Stimulated activated CD4-positive, alpha-beta T cell treated with anti-CD3 and anti-CD28 coated beads, Interleukin-1b, Interleukin-23, amount 100 ng/mL, for 24 hours (primary cell): ENCODE measurements at regions not wholly inside any gene's neighbourhood (a gene's known extent, or its start where the extent isn't known, plus 50 kb on each side); places are given as distances from the start of the nearest gene placed in this dataset.

Experiments used
- DNase-seq, 4 experiments: peaks; one replicate each; pipeline ENCODE4 v3.0.0-alpha.2; 2020; ENCODE audit warnings: low read depth in 4 of 4, low spot score in 1 of 4

DNA sequence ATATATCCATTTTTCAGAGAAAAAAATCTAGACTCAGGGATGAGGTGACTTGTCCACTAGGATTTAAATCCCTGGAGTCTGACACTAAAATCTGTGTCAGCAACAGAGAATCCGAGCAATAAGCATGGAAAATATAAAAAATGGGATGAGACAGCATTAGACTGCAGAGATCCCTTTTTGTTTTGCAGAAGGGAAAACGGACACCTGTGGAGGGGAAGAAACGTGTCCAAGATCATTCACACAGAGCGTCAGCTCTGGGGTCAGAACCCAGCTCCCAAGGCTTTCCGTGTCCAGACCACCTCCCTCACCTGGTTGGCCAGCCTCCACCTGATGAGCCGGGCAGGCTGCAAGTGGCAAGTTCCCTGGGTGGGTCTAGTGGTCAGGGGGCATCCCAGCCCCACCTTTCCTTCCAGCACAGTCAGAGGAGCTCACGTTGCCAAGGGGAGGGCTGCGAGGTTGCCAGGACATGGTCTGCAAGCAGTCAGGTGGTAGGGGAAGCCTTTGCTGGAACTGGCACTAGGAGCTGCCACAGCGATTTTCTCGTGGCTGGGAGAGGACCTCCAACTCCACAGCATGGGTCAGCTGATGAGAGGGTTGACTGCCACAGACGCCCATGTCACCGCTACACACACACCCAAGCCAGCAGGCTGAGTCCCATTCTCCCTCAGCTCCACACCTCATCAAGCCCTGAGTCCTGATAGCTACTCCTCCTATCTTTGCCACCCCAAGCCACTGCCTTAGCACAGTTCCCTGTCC, 65.9 kb upstream of the CPLX2 start:
- no peak for DNase-seq

DNA sequence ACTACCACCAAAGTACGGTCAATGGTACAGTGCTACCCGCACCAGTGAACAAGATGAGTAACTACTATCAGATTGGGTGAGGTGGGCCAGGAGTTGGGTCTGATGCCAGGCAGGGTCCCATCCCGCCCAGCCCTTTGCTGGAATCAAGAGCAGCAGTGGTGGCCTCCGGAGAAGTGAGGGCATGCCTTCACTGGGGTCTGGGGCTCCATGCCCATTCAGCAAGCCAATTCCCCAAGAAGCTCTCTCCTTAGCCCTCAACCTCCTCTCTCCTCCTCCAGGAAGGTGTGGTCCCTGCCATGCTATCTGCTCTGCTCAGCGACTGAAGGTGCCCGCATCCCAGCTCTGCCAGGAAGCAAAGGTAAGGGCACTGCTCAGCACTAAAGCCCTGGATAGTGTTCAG, 62.7 kb upstream of the CPLX2 start:
- no peak for DNase-seq

DNA sequence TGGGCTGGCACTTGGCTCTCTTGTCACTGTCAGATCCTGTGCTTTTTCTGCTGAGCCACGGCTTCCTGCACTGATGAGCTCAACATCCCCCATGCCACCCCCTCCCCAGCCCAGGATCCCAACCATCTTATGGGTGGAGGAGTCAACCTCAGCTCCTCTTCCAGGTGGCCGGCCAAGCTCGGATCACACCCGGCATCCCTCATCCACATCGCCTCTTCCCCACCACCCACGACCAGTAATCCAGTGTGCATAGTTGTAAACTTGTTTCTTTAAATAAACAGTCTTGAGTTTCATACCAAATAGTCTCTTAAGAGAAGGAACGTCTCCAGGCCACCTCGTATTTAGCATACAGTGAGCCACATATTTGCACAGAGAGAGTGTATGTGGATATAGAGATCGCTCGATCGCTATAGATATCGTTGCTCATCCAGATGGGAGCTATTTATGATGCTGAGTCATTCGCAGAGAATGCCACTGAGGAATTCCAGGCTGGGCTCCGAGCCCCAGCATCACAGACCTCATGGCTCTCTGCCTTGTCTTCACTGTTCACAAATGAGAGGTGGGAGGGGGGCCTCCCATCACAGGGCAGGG, 61.8 kb upstream of the CPLX2 start:
- DNase-seq, result no peak

DNA sequence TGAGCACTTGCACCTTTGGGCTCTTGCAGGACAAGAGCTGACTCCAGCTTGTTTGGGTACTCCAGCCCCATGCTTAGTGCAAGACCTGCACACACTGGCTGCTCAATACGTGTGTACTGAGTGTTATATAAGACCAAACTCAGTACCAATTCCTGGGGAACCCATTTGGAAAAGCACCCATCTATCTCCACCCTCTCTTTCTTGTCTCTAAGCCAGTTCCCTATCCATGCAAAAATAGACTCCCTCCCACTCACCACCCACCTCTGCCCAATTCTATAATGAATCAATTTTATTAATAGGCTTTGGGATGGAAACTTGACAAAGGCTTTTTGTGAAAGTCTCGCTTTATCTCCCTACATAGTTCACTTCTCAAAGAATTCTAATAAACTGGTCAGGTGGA, 60.9 kb upstream of the CPLX2 start:
- no peak for DNase-seq

- no peak for DNase-seq
These were observed 59.8 kb upstream of the CPLX2 start for GRCh38 chr5:175811589-175811988.

DNA sequence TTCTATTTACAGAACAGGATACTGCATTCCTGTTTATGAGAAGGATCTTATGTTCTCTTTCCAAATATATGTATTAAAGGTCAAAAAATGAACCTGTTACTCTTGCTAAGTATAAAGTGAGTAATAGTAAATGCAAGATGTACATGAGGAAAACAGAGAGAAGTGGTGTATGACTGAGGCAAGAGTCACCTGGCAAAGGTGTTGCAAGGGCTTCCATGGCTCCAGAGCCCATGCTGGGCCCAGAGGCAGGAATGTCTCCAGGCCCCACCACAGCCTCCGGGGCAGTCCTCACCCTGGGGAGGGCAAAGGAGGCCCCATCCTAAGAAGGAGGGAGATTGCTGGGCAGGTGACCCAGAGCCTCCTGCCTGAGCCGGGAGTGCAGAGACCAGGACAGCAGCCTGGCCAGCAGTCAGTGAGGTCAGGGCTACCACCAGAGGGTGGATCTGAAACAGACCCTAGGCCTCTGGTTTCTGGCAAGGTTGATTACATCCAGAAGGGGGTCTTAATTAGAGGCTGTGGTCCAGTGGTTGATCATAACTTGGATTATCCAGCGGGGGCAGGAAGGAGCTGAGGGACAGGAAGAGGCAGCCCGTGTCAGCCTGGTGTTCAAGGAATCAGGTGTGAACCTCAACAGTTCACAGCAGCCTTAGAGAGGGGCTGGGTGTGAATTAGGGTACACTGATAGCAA, 57.3 kb upstream of the CPLX2 start:
- DNase-seq, result no peak

- DNase-seq, result no peak
These were observed 56.7 kb upstream of the CPLX2 start for GRCh38 chr5:175814691-175815090.

- no peak for DNase-seq
These were observed 56.1 kb upstream of the CPLX2 start for GRCh38 chr5:175815126-175815913.

DNA sequence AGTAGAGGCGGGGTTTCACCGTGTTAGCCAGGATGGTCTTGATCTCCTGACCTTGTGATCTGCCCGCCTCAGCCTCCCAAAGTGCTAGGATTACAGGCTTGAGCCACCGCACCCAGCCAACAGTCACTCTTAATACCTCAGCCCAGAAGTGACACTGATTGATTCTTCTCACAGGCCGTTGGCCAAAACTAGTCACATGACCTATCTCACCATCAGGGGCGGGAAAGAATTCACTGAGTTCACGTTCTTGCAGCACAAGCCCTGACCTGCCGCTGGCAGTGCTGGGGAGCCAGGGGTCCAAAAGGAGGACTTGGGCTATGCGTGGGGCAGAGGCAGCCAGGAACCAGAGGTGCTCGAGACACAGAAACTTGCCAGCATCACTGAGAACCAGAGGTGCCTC, 55.0 kb upstream of the CPLX2 start:
- DNase-seq, result no peak

GRCh38 chr5:175819090-175819425, 52.3 kb upstream of the CPLX2 start:
- no peak for DNase-seq

DNA sequence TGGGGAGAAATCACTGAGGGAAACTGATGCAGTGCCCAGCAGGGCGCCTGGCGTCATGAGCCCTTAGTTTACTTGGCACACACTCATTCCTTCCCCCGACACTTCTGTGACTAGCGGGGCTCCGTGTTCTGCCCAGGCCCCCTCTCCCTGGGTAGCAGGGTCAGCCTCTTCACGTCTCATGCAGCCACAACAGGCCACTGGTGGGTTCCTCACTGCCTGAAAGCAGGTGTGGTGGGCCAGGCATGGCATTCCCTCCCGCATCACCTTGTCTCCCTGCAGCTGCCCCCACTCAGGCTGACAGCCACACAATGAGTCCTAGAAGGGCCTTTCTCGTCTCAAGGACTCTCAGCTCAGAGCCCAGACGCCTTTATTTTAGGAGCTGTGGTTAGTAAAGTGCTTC, 51.1 kb upstream of the CPLX2 start:
- DNase-seq, result no peak
